H9 (cell line): ENCODE measurements at regions not wholly inside any gene's neighbourhood (a gene's known extent, or its start where the extent isn't known, plus 50 kb on each side); places are given as distances from the start of the nearest gene placed in this dataset.

Source experiments
- DNase-seq: peaks from one replicate; pipeline ENCODE4 v3.0.0-alpha.2; 2017
- H2AFZ ChIP-seq: one replicate; pipeline ENCODE4 v1.6.1; 2013; ENCODE audit warnings: mild to moderate bottlenecking, low read length, control low read depth, moderate library complexity
- H2AK5ac ChIP-seq: 2 replicates; pipeline ENCODE4 v1.6.1; 2013; ENCODE audit warnings: low read length, control low read depth, mixed read lengths; ENCODE audit not compliant: insufficient read length
- H2BK120ac ChIP-seq: one replicate; pipeline ENCODE4 v1.6.1; 2013; ENCODE audit warnings: low read depth, mild to moderate bottlenecking, low read length, control low read depth, inconsistent platforms; ENCODE audit not compliant: poor library complexity, severe bottlenecking
- H2BK12ac ChIP-seq: 2 replicates; pipeline ENCODE4 v1.6.1; 2013; ENCODE audit warnings: low read length, control low read depth, mixed read lengths, low read depth; ENCODE audit not compliant: insufficient read length
- H2BK15ac ChIP-seq: 2 replicates; pipeline ENCODE4 v1.6.1; 2013; ENCODE audit warnings: low read depth, low read length, control low read depth
- H2BK20ac ChIP-seq: one replicate; pipeline ENCODE4 v1.6.1; 2013; ENCODE audit warnings: low read depth, mild to moderate bottlenecking, low read length, control low read depth, inconsistent platforms; ENCODE audit not compliant: poor library complexity, severe bottlenecking
- H2BK5ac ChIP-seq: 2 replicates; pipeline ENCODE4 v1.6.1; 2013; ENCODE audit warnings: low read length, control low read depth, mixed read lengths; ENCODE audit not compliant: insufficient read length
- H3K14ac ChIP-seq: 2 replicates; pipeline ENCODE4 v1.6.1; 2013; ENCODE audit warnings: low read length, control low read depth; ENCODE audit not compliant: insufficient read depth
- H3K18ac ChIP-seq: 2 replicates; pipeline ENCODE4 v1.6.1; 2013; ENCODE audit warnings: low read depth, mild to moderate bottlenecking, mixed read lengths, low read length, control low read depth; ENCODE audit not compliant: insufficient read length
- H3K23ac ChIP-seq: 2 replicates; pipeline ENCODE4 v1.6.1; 2013; ENCODE audit warnings: low read length, control low read depth, mixed read lengths, low read depth; ENCODE audit not compliant: insufficient read length
- H3K23me2 ChIP-seq: 2 replicates; pipeline ENCODE4 v1.6.1; 2013; ENCODE audit warnings: low read depth, mild to moderate bottlenecking, mixed read lengths, low read length, control low read depth; ENCODE audit not compliant: insufficient read length, poor library complexity, severe bottlenecking
- H3K27ac ChIP-seq: 2 replicates; pipeline ENCODE4 v1.5.1; 2013; ENCODE audit warnings: low read length, control low read depth, mixed read lengths, low read depth; ENCODE audit not compliant: insufficient read length
- H3K27me3 ChIP-seq: 2 replicates; pipeline ENCODE4 v1.6.1; 2013; ENCODE audit warnings: low read length, control low read depth, inconsistent platforms; ENCODE audit not compliant: insufficient read depth
- H3K4ac ChIP-seq: 2 replicates; pipeline ENCODE4 v1.6.1; 2013; ENCODE audit warnings: low read depth, mild to moderate bottlenecking, control low read depth, inconsistent platforms, low read length, moderate library complexity
- H3K4me1 ChIP-seq: 2 replicates; pipeline ENCODE4 v1.6.1; 2013; ENCODE audit warnings: low read length, control low read depth, inconsistent platforms; ENCODE audit not compliant: insufficient read depth
- H3K4me2 ChIP-seq: 2 replicates; pipeline ENCODE4 v1.6.1; 2013; ENCODE audit warnings: low read length, control low read depth, mixed read lengths; ENCODE audit not compliant: insufficient read length, insufficient read depth
- H3K56ac ChIP-seq: 2 replicates; pipeline ENCODE4 v1.6.1; 2013; ENCODE audit warnings: low read depth, mild to moderate bottlenecking, mixed read lengths, low read length, control low read depth; ENCODE audit not compliant: insufficient read length
- H3K79me1 ChIP-seq: 2 replicates; pipeline ENCODE4 v1.6.1; 2013; ENCODE audit warnings: low read depth, mild to moderate bottlenecking, moderate library complexity, low read length, control low read depth, inconsistent platforms; ENCODE audit not compliant: insufficient read depth, poor library complexity, severe bottlenecking
- H3K79me2 ChIP-seq: 2 replicates; pipeline ENCODE4 v1.6.1; 2013; ENCODE audit warnings: low read length, control low read depth, inconsistent platforms; ENCODE audit not compliant: insufficient read depth
- H3K9ac ChIP-seq: 2 replicates; pipeline ENCODE4 v1.6.1; 2013; ENCODE audit warnings: low read length, control low read depth, mixed read lengths; ENCODE audit not compliant: insufficient read length; ENCODE audit errors: extremely low read depth
- H3K9me3 ChIP-seq: one replicate; pipeline ENCODE4 v1.6.1; 2013; ENCODE audit warnings: low read depth, low read length, inconsistent platforms; ENCODE audit not compliant: control insufficient read depth
- H3T11ph ChIP-seq: one replicate; pipeline ENCODE4 v1.6.1; 2013; ENCODE audit warnings: mild to moderate bottlenecking, low read length, control low read depth, inconsistent platforms
- H4K20me1 ChIP-seq: one replicate; pipeline ENCODE4 v1.6.1; 2013; ENCODE audit not compliant: control insufficient read depth, insufficient read length, insufficient read depth
- H4K5ac ChIP-seq: 2 replicates; pipeline ENCODE4 v1.6.1; 2013; ENCODE audit warnings: low read depth, mild to moderate bottlenecking, mixed read lengths, low read length, control low read depth; ENCODE audit not compliant: insufficient read length
- H4K8ac ChIP-seq: replicated peaks from 2 replicates; pipeline ENCODE4 v1.6.1; 2013; ENCODE audit warnings: low read length, control low read depth, mixed read lengths, low read depth; ENCODE audit not compliant: insufficient read length
- H4K91ac ChIP-seq: 2 replicates; pipeline ENCODE4 v1.6.1; 2013; ENCODE audit warnings: low read depth, mild to moderate bottlenecking, moderate library complexity, mixed read lengths, low read length, control low read depth; ENCODE audit not compliant: insufficient read length
- H3K27ac Mint-ChIP-seq, 3 experiments: 2 replicates in 2 of 3; 3 replicates in 1 of 3; pipeline ENCODE4 v1.8.0; 2020 to 2021; ENCODE audit warnings: mixed read lengths in 3 of 3, mild to moderate bottlenecking in 1 of 3, moderate library complexity in 1 of 3
- H3K27me3 Mint-ChIP-seq: 2 replicates; pipeline ENCODE4 v1.8.0; 2021; ENCODE audit warnings: low read depth, mild to moderate bottlenecking, moderate library complexity, mixed read lengths
- H3K36me3 Mint-ChIP-seq, 3 experiments: 2 replicates in 2 of 3; 3 replicates in 1 of 3; pipeline ENCODE4 v1.8.0; 2020 to 2021; ENCODE audit warnings: low read depth in 3 of 3, mixed read lengths in 3 of 3; ENCODE audit not compliant: insufficient read depth in 1 of 3
- H3K4me1 Mint-ChIP-seq, 2 experiments: 2 replicates each; pipeline ENCODE4 v1.8.0; 2020; ENCODE audit warnings: mixed read lengths in 2 of 2
- H3K4me3 Mint-ChIP-seq, 2 experiments: 2 replicates in 1 of 2; 3 replicates in 1 of 2; pipeline ENCODE4 v1.8.0; 2020 to 2021; ENCODE audit warnings: mild to moderate bottlenecking in 2 of 2, mixed read lengths in 2 of 2, moderate library complexity in 1 of 2
- H3K9me3 Mint-ChIP-seq, 2 experiments: 2 replicates in 1 of 2; 3 replicates in 1 of 2; pipeline ENCODE4 v1.8.0; 2020; ENCODE audit warnings: mild to moderate bottlenecking in 2 of 2, mixed read lengths in 2 of 2, moderate library complexity in 1 of 2
- WGBS: extraction: QIAGEN DNeasy Blood & Tissue Kit; methylation state at CpG from one replicate; pipeline ENCODE4 v1.1.7; 2013; ENCODE audit warnings: missing lambda C conversion rate, low lambda C conversion rate, mixed read lengths; ENCODE audit not compliant: insufficient read length; ENCODE audit errors: extremely low coverage; 5-methylcytosine and 5-hydroxymethylcytosine counted together
- TF ChIP-seq, protein P1 (sequence below): fragments of 200-600 bp; sonication (generic); conservative IDR thresholded peaks from 3 replicates; pipeline ENCODE4 v1.8.0; 2021; ENCODE audit warnings: antibody characterized with exemption, mild to moderate bottlenecking

DNA sequence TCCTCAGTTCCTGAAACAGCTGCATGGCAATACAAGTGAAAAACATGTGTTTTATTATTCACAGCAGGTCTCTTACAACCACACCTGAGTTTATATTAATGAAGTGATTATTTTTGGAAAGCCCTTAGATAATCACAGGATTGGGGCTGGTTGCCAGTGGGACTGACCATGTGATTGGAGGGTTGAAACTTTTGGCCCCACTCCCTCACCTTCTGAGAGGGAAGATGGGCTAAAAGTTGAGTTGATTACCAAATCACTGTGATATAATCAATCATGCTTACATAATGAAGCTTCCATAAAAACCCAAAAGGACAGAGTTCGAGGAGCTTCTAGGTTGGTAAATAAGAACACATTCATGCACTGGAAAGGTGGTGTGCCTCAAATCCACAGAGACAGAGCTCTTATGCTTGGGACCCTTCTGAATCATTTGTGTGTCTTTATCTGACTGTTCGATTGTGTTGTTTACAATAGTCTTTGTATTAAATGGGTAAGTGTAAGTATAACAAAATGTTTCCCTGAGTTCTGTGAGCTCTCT lies 393.9 kb downstream of the RPS24 start:
- peaks cover 7 to 8% of the 10 kb centered on the region in 2 experiments for H3K4me1 Mint-ChIP-seq
- DNase-seq, result no peak
- H2BK15ac ChIP-seq, result no peak overlapping the region

More for the DNA sequence above, 393.9 kb downstream of the RPS24 start:
- Histone ChIP-seq H2BK20ac (no peak overlapping the region), H3K4me2 (no peak overlapping the region), H3K23me2 (no peaks in the 10 kb centered on the region), H3K79me1 (no peaks in the 10 kb centered on the region), H3K27me3 (no peaks in the 10 kb centered on the region), H2AK5ac (no peak overlapping the region), H2BK12ac (no peak overlapping the region), H3K9ac (no peak overlapping the region), H2AFZ (no peak overlapping the region), H4K8ac (no peak overlapping the region), H3K9me3 (no peaks in the 10 kb centered on the region), H4K20me1 (no peaks in the 10 kb centered on the region), H4K5ac (no peak overlapping the region), H3K27ac (no peak overlapping the region), H3K79me2 (no peaks in the 10 kb centered on the region), H3K4me1 (no peaks in the 10 kb centered on the region), H3K14ac (no peak overlapping the region), H3T11ph (no peak overlapping the region), H3K4ac (no peak overlapping the region), H3K56ac (no peak overlapping the region), H3K23ac (no peak overlapping the region), H3K18ac (no peak overlapping the region), H2BK120ac (no peak overlapping the region), H4K91ac (no peak overlapping the region), H2BK5ac (no peak overlapping the region)
- Mint-ChIP-seq H3K36me3 (0 out of 7 replicates have a peak, but pooled peaks cover 0 to 5% (median 2%) of the 10 kb centered on the region in 3 experiments), H3K27me3 (peaks cover 3% of the 10 kb centered on the region; the same call in 1 of the 2 replicates), H3K9me3 (peaks cover 0 to 3% of the 10 kb centered on the region in 2 experiments; a peak in 2 of 5 replicates), H3K4me3 (no peak overlapping the region), H3K27ac (no peak overlapping the region)
- WGBS, result no CpG with 5 or more reads among the region's 2 CpGs
- TF ChIP-seq, protein P1, sequence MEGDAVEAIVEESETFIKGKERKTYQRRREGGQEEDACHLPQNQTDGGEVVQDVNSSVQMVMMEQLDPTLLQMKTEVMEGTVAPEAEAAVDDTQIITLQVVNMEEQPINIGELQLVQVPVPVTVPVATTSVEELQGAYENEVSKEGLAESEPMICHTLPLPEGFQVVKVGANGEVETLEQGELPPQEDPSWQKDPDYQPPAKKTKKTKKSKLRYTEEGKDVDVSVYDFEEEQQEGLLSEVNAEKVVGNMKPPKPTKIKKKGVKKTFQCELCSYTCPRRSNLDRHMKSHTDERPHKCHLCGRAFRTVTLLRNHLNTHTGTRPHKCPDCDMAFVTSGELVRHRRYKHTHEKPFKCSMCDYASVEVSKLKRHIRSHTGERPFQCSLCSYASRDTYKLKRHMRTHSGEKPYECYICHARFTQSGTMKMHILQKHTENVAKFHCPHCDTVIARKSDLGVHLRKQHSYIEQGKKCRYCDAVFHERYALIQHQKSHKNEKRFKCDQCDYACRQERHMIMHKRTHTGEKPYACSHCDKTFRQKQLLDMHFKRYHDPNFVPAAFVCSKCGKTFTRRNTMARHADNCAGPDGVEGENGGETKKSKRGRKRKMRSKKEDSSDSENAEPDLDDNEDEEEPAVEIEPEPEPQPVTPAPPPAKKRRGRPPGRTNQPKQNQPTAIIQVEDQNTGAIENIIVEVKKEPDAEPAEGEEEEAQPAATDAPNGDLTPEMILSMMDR, result no peak
